ENCODE measurements at regions not wholly inside any gene's neighbourhood (a gene's known extent, or its start where the extent isn't known, plus 50 kb on each side); places are given as distances from the start of the nearest gene placed in this dataset.
"Not testable (repeated sequence)": the region's sequence is repeated elsewhere in the genome, so short reads cannot be mapped to it uniquely, and the experiment has no call there.

GRCh38 chr1:47604869-47605268 is 167.0 kb downstream of the FOXD2 start:
- DNase-seq, result not testable (repeated sequence)

- DNase-seq, result no peak
These were observed 170.5 kb downstream of the FOXD2 start for GRCh38 chr1:47608296-47608875.

- DNase-seq, result no peak
These were observed 174.1 kb downstream of the FOXD2 start for GRCh38 chr1:47611992-47612391.

- DNase-seq, result no peak
These were observed 175.0 kb downstream of the FOXD2 start for GRCh38 chr1:47612819-47613218.

- no peak for DNase-seq
These were observed 178.2 kb downstream of the FOXD2 start for GRCh38 chr1:47616036-47616435.

- DNase-seq, result no peak
These were observed 179.1 kb downstream of the FOXD2 start for GRCh38 chr1:47616906-47617305.

GRCh38 chr1:47617381-47618221 is 179.8 kb downstream of the FOXD2 start:
- DNase-seq, result no peak

- no peak for DNase-seq
These were observed 180.4 kb downstream of the FOXD2 start for GRCh38 chr1:47618222-47618720.

- peak; percentile 7 for DNase-seq
These were observed 181.0 kb downstream of the FOXD2 start for GRCh38 chr1:47618830-47619229.

GRCh38 chr1:47621483-47621882 is 183.6 kb downstream of the FOXD2 start:
- no peak for DNase-seq

- DNase-seq, result no peak
These were observed 184.1 kb downstream of the FOXD2 start for GRCh38 chr1:47621977-47622376.

- no peak for DNase-seq
These were observed 185.1 kb downstream of the FOXD2 start for GRCh38 chr1:47622776-47623556.

GRCh38 chr1:47623557-47623940 is 185.7 kb downstream of the FOXD2 start:
- no peak for DNase-seq

- DNase-seq, result peak; percentile 40
These were observed 186.7 kb downstream of the FOXD2 start for GRCh38 chr1:47624531-47624930.

GRCh38 chr1:47627016-47627415 is 189.2 kb downstream of the FOXD2 start:
- no peak for DNase-seq

- DNase-seq, result no peak
These were observed 189.9 kb downstream of the FOXD2 start for GRCh38 chr1:47627471-47628370.

- no peak for DNase-seq
These were observed 191.4 kb downstream of the FOXD2 start for GRCh38 chr1:47629201-47629600.

GRCh38 chr1:47630346-47630745 is 192.5 kb downstream of the FOXD2 start:
- no peak for DNase-seq

GRCh38 chr1:47631411-47631995 is 193.7 kb downstream of the FOXD2 start:
- DNase-seq, result no peak

- no peak for DNase-seq
These were observed 197.3 kb downstream of the FOXD2 start for GRCh38 chr1:47635111-47635510.

- DNase-seq, result no peak
These were observed 197.8 kb downstream of the FOXD2 start for GRCh38 chr1:47635597-47635996.

GRCh38 chr1:47637111-47637685 is 199.4 kb downstream of the FOXD2 start:
- no peak for DNase-seq

Measured in NCI-H510A (cell line).